ENCODE measurements at regions not wholly inside any gene's neighbourhood (a gene's known extent, or its start where the extent isn't known, plus 50 kb on each side); places are given as distances from the start of the nearest gene placed in this dataset.

GRCh38 chr7:130994378-130995115 lies 260.5 kb upstream of the KLF14 start:
- DNase-seq (ENCODE audit: low read depth in 2 of 2) = no peak

- DNase-seq (ENCODE audit: low read depth in 2 of 2) = no peak
Measured at GRCh38 chr7:130995252-130996081, 261.5 kb upstream of the KLF14 start.

GRCh38 chr7:130996205-130996832 lies 262.3 kb upstream of the KLF14 start:
- DNase-seq (ENCODE audit: low read depth in 2 of 2) = no peak

GRCh38 chr7:130996833-130997231 lies 262.8 kb upstream of the KLF14 start:
- no peak for DNase-seq (ENCODE audit: low read depth in 2 of 2)

- no peak for DNase-seq (ENCODE audit: low read depth in 2 of 2)
Measured at GRCh38 chr7:130998993-130999602, 265.1 kb upstream of the KLF14 start.

GRCh38 chr7:130999926-131000325 lies 265.9 kb upstream of the KLF14 start:
- no peak for DNase-seq (ENCODE audit: low read depth in 2 of 2)

GRCh38 chr7:131000389-131000788 lies 266.4 kb upstream of the KLF14 start:
- no peak for DNase-seq (ENCODE audit: low read depth in 2 of 2)

- DNase-seq (ENCODE audit: low read depth in 2 of 2) = no peak
Measured at GRCh38 chr7:131000873-131001272, 266.9 kb upstream of the KLF14 start.

- DNase-seq (ENCODE audit: low read depth in 2 of 2) = no peak
Measured at GRCh38 chr7:131002600-131002999, 268.6 kb upstream of the KLF14 start.

GRCh38 chr7:131003634-131004033 lies 269.6 kb upstream of the KLF14 start:
- DNase-seq (ENCODE audit: low read depth in 2 of 2) = no peak

- no peak for DNase-seq (ENCODE audit: low read depth in 2 of 2)
Measured at GRCh38 chr7:131004371-131004770, 270.4 kb upstream of the KLF14 start.

GRCh38 chr7:131007439-131008330 lies 273.7 kb upstream of the KLF14 start:
- DNase-seq (ENCODE audit: low read depth in 2 of 2) = no peak

GRCh38 chr7:131008840-131009711 lies 275.1 kb upstream of the KLF14 start:
- DNase-seq (ENCODE audit: low read depth in 2 of 2) = no peak

- DNase-seq (ENCODE audit: low read depth in 2 of 2) = no peak
Measured at GRCh38 chr7:131010029-131010716, 276.2 kb upstream of the KLF14 start.

GRCh38 chr7:131010717-131011431 lies 276.9 kb upstream of the KLF14 start:
- no peak for DNase-seq (ENCODE audit: low read depth in 2 of 2)

GRCh38 chr7:131011432-131011742 lies 277.4 kb upstream of the KLF14 start:
- no peak for DNase-seq (ENCODE audit: low read depth in 2 of 2)

- no peak for DNase-seq (ENCODE audit: low read depth in 2 of 2)
Measured at GRCh38 chr7:131011976-131012375, 278.0 kb upstream of the KLF14 start.

GRCh38 chr7:131012477-131013031 lies 278.5 kb upstream of the KLF14 start:
- DNase-seq (ENCODE audit: low read depth in 2 of 2) = no peak

GRCh38 chr7:131013716-131014115 lies 279.7 kb upstream of the KLF14 start:
- no peak for DNase-seq (ENCODE audit: low read depth in 2 of 2)
